ENCODE measurements at regions not wholly inside any gene's neighbourhood (a gene's known extent, or its start where the extent isn't known, plus 50 kb on each side); places are given as distances from the start of the nearest gene placed in this dataset.

DNA sequence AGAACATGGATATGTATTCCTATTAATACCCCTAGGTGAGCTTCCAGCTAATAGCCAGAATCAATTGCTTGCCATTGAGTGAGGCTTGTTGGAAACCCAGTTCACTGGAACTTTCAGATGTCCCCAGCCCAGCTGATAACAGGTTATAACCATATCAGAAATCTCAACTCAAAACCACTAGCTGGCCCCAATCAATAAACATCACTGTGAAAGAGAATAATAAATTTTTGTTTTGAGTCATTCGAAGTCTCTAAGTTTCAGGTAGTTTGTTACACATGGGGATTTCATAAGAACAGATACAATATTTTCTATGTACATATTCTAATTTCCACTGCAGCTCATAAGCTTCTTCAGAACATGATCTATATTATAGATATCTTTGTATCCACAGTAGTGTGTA is 162.9 kb upstream of the SNX7 start:
- H3K27ac ChIP-seq = no peak overlapping the region
- no peaks in the 10 kb centered on the region for H3K4me1 ChIP-seq
- no peaks in the 10 kb centered on the region for H3K27me3 ChIP-seq
- H3K4me3 ChIP-seq = no peak overlapping the region
- TF ChIP-seq POLR2A (IDR thresholded peaks at IDR 0.05) (no peak), POLR2AphosphoS5 (IDR thresholded peaks at IDR 0.05) (no peak), CTCF (IDR thresholded peaks at IDR 0.05) (no peak)
- H3K36me3 ChIP-seq = no peaks in the 10 kb centered on the region
- no peak for DNase-seq (ENCODE audit: low spot score in 2 of 2)
- intact Hi-C loops (cut with DNase I; ENCODE audit: low total_unique reads) = loop anchor here (5.0 kb wide), 1 partner anchor 1391 kb away; no protein-coding TSS in a partner anchor
- no peaks in the 10 kb centered on the region for H3K9me3 ChIP-seq

DNA sequence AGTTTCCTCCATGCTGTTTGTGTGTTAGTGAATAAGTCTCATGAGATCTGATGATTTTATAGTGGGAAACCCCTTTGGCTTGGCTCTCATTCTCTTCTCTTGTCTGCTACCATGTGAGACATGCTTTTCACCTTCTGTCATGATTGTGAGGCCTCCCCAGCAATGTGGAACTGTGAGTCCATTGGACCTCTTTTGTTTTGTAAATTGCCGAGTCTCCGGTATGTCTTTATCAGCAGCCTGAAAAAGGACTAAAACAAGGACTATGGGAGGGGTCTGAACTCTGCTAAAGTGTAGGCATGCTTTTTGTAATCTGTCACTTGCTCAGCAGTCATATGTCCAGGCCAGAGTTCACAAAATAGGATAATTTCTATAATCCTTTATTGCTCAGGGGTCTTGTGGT is 164.0 kb upstream of the SNX7 start:
- TF ChIP-seq POLR2AphosphoS5 (IDR thresholded peaks at IDR 0.05) (no peak), POLR2A (IDR thresholded peaks at IDR 0.05) (no peak), CTCF (IDR thresholded peaks at IDR 0.05) (no peak)
- DNase-seq (ENCODE audit: low spot score in 2 of 2) = no peak
- no peaks in the 10 kb centered on the region for H3K27me3 ChIP-seq
- H3K36me3 ChIP-seq = no peaks in the 10 kb centered on the region
- H3K27ac ChIP-seq = no peak overlapping the region
- H3K4me3 ChIP-seq = no peak overlapping the region
- no peaks in the 10 kb centered on the region for H3K4me1 ChIP-seq
- no peaks in the 10 kb centered on the region for H3K9me3 ChIP-seq
- intact Hi-C loops (cut with DNase I; ENCODE audit: low total_unique reads) = loop anchor here (5.0 kb wide), 1 partner anchor 1390 kb away; no protein-coding TSS in a partner anchor

DNA sequence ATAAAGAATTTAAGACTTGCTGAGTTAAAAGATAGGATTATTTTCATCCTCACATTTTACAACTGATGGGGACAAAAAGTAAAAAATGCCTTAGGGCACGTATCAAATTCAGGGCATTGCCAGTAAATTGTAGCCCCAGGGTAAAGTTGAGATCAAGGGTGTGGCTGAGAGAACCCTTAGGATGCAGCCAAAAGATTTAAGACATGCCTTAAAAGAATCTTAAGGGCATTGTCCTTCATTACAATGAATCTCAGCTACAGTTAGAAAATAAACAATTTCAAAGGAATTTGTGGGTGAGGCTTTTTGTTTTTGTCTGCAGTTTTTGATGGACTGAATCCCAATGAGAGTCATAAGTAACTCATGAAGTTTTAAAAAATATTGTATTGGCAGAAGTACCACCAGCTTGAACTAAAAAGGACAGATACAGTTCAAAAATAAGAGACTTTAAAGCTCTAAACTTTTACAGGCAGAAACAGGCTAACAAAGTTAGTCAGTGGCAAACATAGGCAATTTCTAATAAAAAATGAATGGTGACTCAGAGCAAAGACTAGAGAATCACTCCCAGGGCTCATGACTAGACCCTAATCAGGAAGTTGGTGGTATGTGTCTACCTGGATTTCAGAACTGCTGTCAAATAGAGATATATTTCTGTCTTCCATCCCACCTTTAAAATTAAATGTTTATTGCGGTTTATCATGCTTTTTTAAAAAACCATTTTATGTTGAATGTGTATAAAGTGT is 165.1 kb upstream of the SNX7 start:
- H3K36me3 ChIP-seq = no peaks in the 10 kb centered on the region
- no peaks in the 10 kb centered on the region for H3K27me3 ChIP-seq
- no peak for DNase-seq (ENCODE audit: low spot score in 2 of 2)
- H3K9me3 ChIP-seq = no peaks in the 10 kb centered on the region
- TF ChIP-seq POLR2A (IDR thresholded peaks at IDR 0.05) (no peak), CTCF (IDR thresholded peaks at IDR 0.05) (no peak), POLR2AphosphoS5 (IDR thresholded peaks at IDR 0.05) (no peak)
- no peak overlapping the region for H3K4me3 ChIP-seq
- H3K4me1 ChIP-seq = no peaks in the 10 kb centered on the region
- H3K27ac ChIP-seq = no peak overlapping the region
- intact Hi-C loops (cut with DNase I; ENCODE audit: low total_unique reads) = loop anchor here (5.0 kb wide), 1 partner anchor 1389 kb away; no protein-coding TSS in a partner anchor

DNA sequence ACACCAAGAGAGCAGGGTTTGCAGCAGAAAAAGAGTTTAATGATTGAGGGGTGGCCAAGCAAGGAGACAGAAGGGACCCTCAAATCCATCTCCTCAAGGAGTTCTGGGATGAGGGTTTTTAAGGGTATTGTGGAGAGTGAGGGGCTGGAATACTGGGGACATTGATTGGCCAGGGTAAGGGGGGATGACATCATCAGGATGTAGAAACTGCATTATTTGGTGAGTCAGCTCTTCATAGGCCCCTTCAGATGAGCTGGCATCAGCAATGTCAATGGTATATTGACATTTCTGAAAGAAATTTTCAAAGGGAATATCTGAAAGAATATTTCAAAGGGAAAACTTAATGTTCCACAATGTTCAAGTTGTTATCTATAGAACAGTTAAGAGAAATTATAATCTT is 168.1 kb upstream of the SNX7 start:
- H3K9me3 ChIP-seq = no peaks in the 10 kb centered on the region
- H3K36me3 ChIP-seq = no peaks in the 10 kb centered on the region
- intact Hi-C loops (cut with DNase I; ENCODE audit: low total_unique reads) = no loop called here
- no peak overlapping the region for H3K27ac ChIP-seq
- H3K4me1 ChIP-seq = no peaks in the 10 kb centered on the region
- H3K4me3 ChIP-seq = no peak overlapping the region
- TF ChIP-seq CTCF (IDR thresholded peaks at IDR 0.05) (no peak), POLR2AphosphoS5 (IDR thresholded peaks at IDR 0.05) (no peak)
- no peak for DNase-seq (ENCODE audit: low spot score in 2 of 2)
- H3K27me3 ChIP-seq = no peaks in the 10 kb centered on the region

GRCh38 chr1:98490099-98490498 is 171.4 kb upstream of the SNX7 start:
- no peaks in the 10 kb centered on the region for H3K4me1 ChIP-seq
- no peak overlapping the region for H3K27ac ChIP-seq
- intact Hi-C loops (cut with DNase I; ENCODE audit: low total_unique reads) = no loop called here
- no peaks in the 10 kb centered on the region for H3K36me3 ChIP-seq
- H3K9me3 ChIP-seq = no peaks in the 10 kb centered on the region
- H3K27me3 ChIP-seq = no peaks in the 10 kb centered on the region
- H3K4me3 ChIP-seq = no peak overlapping the region
- DNase-seq (ENCODE audit: low spot score in 2 of 2) = no peak
- TF ChIP-seq POLR2AphosphoS5 (IDR thresholded peaks at IDR 0.05) = no peak
- no peak for TF ChIP-seq CTCF (IDR thresholded peaks at IDR 0.05)
- TF ChIP-seq POLR2A (IDR thresholded peaks at IDR 0.05) = no peak
